HEK293T (cell line): ENCODE measurements at regions not wholly inside any gene's neighbourhood (a gene's known extent, or its start where the extent isn't known, plus 50 kb on each side); places are given as distances from the start of the nearest gene placed in this dataset.
"Not testable (repeated sequence)": the region's sequence is repeated elsewhere in the genome, so short reads cannot be mapped to it uniquely, and the experiment has no call there.

Experiments
- CTCF ChIA-PET: fragments of 350-600 bp; formaldehyde crosslinking; extraction: SDS; loops from one replicate; lab custom pipeline; 2021; ENCODE audit warnings: antibody characterized with exemption, inconsistent platforms; lab: Yijun Ruan, JAX
- POLR2A ChIA-PET: fragments of 350-600 bp; formaldehyde crosslinking; extraction: SDS; loops from one replicate; lab custom pipeline; 2020; ENCODE audit warnings: antibody characterized with exemption, inconsistent platforms; lab: Yijun Ruan, JAX
- DNase-seq: peaks from one replicate; pipeline ENCODE4 v3.0.0; 2012; ENCODE audit warnings: mixed read lengths; ENCODE audit errors: extremely low spot score
- ARNT ChIP-seq: fragments of 450-650 bp; IDR thresholded peaks from 2 replicates; pipeline ENCODE4 v1.6.1; 2017; ENCODE audit warnings: mild to moderate bottlenecking
- BHLHE40 ChIP-seq: fragments of 450-650 bp; IDR thresholded peaks from 2 replicates; pipeline ENCODE4 v1.6.1; 2016; ENCODE audit warnings: mild to moderate bottlenecking, moderate library complexity, borderline replicate concordance
- CTBP1 ChIP-seq: fragments of 450-650 bp; IDR thresholded peaks from 2 replicates; pipeline ENCODE4 v1.6.1; 2016; ENCODE audit warnings: borderline replicate concordance
- ELF4 ChIP-seq: fragments of 450-650 bp; IDR thresholded peaks from 2 replicates; pipeline ENCODE4 v1.6.1; 2017; ENCODE audit warnings: antibody characterized with exemption
- FOXA1 ChIP-seq: fragments of 450-650 bp; IDR thresholded peaks from 2 replicates; pipeline ENCODE4 v1.6.1; 2016; ENCODE audit warnings: mild to moderate bottlenecking
- FOXK2 ChIP-seq: fragments of 450-650 bp; IDR thresholded peaks from 2 replicates; pipeline ENCODE4 v1.6.1; 2016; ENCODE audit warnings: mild to moderate bottlenecking
- HDGF ChIP-seq: fragments of 450-650 bp; IDR thresholded peaks from 2 replicates; pipeline ENCODE4 v1.6.1; 2017; ENCODE audit warnings: antibody characterized with exemption, borderline replicate concordance
- L3MBTL2 ChIP-seq: fragments of 450-650 bp; conservative IDR thresholded peaks from 2 replicates; pipeline ENCODE4 v1.6.1; 2016; ENCODE audit warnings: mild to moderate bottlenecking
- NFRKB ChIP-seq: fragments of 450-650 bp; IDR thresholded peaks from 2 replicates; pipeline ENCODE4 v1.6.1; 2016; ENCODE audit warnings: mild to moderate bottlenecking, moderate library complexity
- PKNOX1 ChIP-seq: fragments of 450-650 bp; IDR thresholded peaks from 2 replicates; pipeline ENCODE4 v1.6.1; 2016
- SP1 ChIP-seq: fragments of 450-650 bp; IDR thresholded peaks from 2 replicates; pipeline ENCODE4 v1.6.1; 2017
- SUZ12 ChIP-seq: fragments of 450-650 bp; IDR thresholded peaks from 2 replicates; pipeline ENCODE4 v1.6.1; 2016; ENCODE audit warnings: mild to moderate bottlenecking
- TARDBP ChIP-seq: fragments of 450-650 bp; IDR thresholded peaks from 2 replicates; pipeline ENCODE4 v1.6.1; 2016
- ZNF384 ChIP-seq: fragments of 450-650 bp; IDR thresholded peaks from 2 replicates; pipeline ENCODE4 v1.6.1; 2016

GRCh38 chr3:150323770-150324169 is 84.3 kb upstream of the TSC22D2 start:
- ChIA-PET CTCF (interaction anchor here (0.6 kb wide), 1 partner anchor 967 kb away, joined by 3 read pairs; no protein-coding TSS in a partner anchor), POLR2A (no interaction called here)
- no peak for DNase-seq
- TF ChIP-seq CTBP1 (no peak), PKNOX1 (no peak), SUZ12 (no peak), BHLHE40 (no peak)

GRCh38 chr3:150323091-150323490 is 85.0 kb upstream of the TSC22D2 start:
- DNase-seq, CTCF ChIA-PET, POLR2A ChIA-PET: not testable (repeated sequence)

GRCh38 chr3:150320971-150321370 is 87.1 kb upstream of the TSC22D2 start:
- POLR2A ChIA-PET, result interaction anchor here (2.4 kb wide), 1 partner anchor 88 kb away, joined by 6 read pairs; no protein-coding TSS in a partner anchor
- CTCF ChIA-PET, DNase-seq: not testable (repeated sequence)

- CTCF ChIA-PET, result no interaction called here
- DNase-seq, result no peak
- POLR2A ChIA-PET, result interaction anchor here (2.4 kb wide), 1 partner anchor 89 kb away, joined by 6 read pairs; no protein-coding TSS in a partner anchor
- TF ChIP-seq ELF4 (no peak), SP1 (no peak), BHLHE40 (no peak), PKNOX1 (no peak), SUZ12 (no peak), ARNT (no peak), CTBP1 (no peak), ZNF384 (no peak), L3MBTL2 (no peak), FOXA1 (no peak), HDGF (no peak)
Measured at GRCh38 chr3:150319900-150320299, 88.2 kb upstream of the TSC22D2 start.

- TF ChIP-seq ELF4, result no peak
- TF ChIP-seq NFRKB, result no peak
- TF ChIP-seq FOXA1, result no peak
- no peak for TF ChIP-seq ARNT
- no peak for TF ChIP-seq CTBP1
- CTCF ChIA-PET, result no interaction called here
Measured at GRCh38 chr3:150317469-150317868, 90.6 kb upstream of the TSC22D2 start.

GRCh38 chr3:150315721-150316120 is 92.4 kb upstream of the TSC22D2 start:
- CTCF ChIA-PET, result interaction anchor here (0.6 kb wide), 1 partner anchor 69 kb away, joined by 3 read pairs; no protein-coding TSS in a partner anchor
- POLR2A ChIA-PET, result no interaction called here
- TF ChIP-seq TARDBP, result no peak
- no peak for TF ChIP-seq CTBP1
- TF ChIP-seq BHLHE40, result no peak
- TF ChIP-seq SUZ12, result no peak
- no peak for TF ChIP-seq SP1
- no peak for TF ChIP-seq ELF4
- TF ChIP-seq NFRKB, result no peak
- TF ChIP-seq FOXA1, result no peak
- DNase-seq, result no peak

More at GRCh38 chr3:150317469-150317868, 90.6 kb upstream of the TSC22D2 start:
- POLR2A ChIA-PET, result no interaction called here
- no peak for DNase-seq

GRCh38 chr3:150314248-150315004 is 93.7 kb upstream of the TSC22D2 start:
- no peak for DNase-seq
- TF ChIP-seq CTBP1 (no peak), FOXK2 (no peak), NFRKB (no peak), ELF4 (no peak), PKNOX1 (no peak), HDGF (no peak), ARNT (no peak)
- ChIA-PET POLR2A (no interaction called here), CTCF (no interaction called here)
